ENCODE measurements at regions not wholly inside any gene's neighbourhood (a gene's known extent, or its start where the extent isn't known, plus 50 kb on each side); places are given as distances from the start of the nearest gene placed in this dataset.
A peak's percentile ranks its signal among the peaks of the same experiment; 100 is the strongest.

DNA sequence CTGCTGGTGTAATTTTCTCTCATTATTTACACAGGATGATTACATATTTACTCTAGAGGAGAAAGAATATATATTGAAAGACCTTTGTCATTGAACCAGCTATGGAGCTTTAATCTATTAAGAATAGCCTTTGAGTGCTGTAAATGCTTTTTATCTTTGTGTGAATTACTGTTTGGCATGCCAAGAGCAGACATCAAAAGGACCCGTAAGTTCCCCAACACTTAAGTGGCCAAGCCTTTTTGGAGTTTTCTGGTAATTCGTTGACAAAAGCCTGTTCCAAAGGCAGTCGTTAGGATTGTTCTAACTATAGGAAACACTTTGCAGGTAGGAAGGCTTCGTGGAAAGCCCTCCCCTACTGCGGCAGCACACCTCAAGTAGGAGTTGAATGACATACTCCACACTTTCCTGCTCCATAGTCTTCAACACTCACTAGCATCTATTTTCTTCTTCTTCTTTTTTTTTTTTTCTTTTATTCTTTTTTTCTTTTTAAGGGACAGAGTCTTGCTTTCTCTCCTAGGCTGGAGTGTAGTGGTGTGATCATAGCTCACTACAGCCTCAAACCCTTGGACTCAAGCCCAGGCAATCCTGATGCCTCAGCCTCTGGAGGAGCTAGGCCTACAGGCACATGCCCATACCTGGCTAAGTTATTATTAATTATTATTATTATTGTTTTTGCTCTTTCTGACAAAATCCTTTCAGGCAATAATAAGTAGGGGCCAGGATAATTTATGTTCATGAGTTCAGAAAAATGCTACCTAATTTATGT is 98.6 kb downstream of the SUCNR1 start:
- H3K27ac ChIP-seq (ENCODE audit: low read length): no peak overlapping the region

GRCh38 chr3:151974067-151974466 is 100.6 kb downstream of the SUCNR1 start:
- CTCF ChIA-PET: no interaction called here

More for the DNA sequence above, 98.6 kb downstream of the SUCNR1 start:
- Histone ChIP-seq H3K36me3 (ENCODE audit: control insufficient read depth, insufficient read depth, low read length) (no peaks in the 10 kb centered on the region), H3K9me3 (ENCODE audit: control insufficient read depth, insufficient read depth, low read depth, low read length) (no peaks in the 10 kb centered on the region), H3K27me3 (ENCODE audit: control insufficient read depth, insufficient read depth, low read length) (no peaks in the 10 kb centered on the region), H3K4me1 (ENCODE audit: control insufficient read depth, insufficient read depth, low read length) (no peaks in the 10 kb centered on the region; the same call in 1 of the 2 replicates), H3K4me3 (ENCODE audit: low read depth in 2 of 2, low read length in 2 of 2) (0 out of 4 replicates have a peak overlapping the region, but pooled peaks of 1 of the 2 experiments have one; percentile 2)
- TF ChIP-seq TCF7L2 (IDR thresholded peaks at IDR 0.05; ENCODE audit: low read depth, low read length) (peak; percentile 75), POLR2AphosphoS5 (IDR thresholded peaks at IDR 0.05; ENCODE audit: low read depth, low read length) (no peak)
- in situ Hi-C loops (cut with HindIII; ENCODE audit: low pct_unique_long_range_greater_than_20kb, low sequenced_read_pairs) (no loop called here), intact Hi-C loops (cut with micrococcal nuclease; ENCODE audit: unreplicated experiment) (no loop called here)
- DNase-seq (ENCODE audit: low read depth, low spot score) (no peak), ATAC-seq (peak; percentile 43; the same call in 1 of the 2 replicates)
- ChIA-PET CTCF (no interaction called here), POLR2A (no interaction called here)
- BruUV-seq (replicated peaks): no TSS peak

More at GRCh38 chr3:151974067-151974466, 100.6 kb downstream of the SUCNR1 start:
- no peak overlapping the region for H3K4me3 ChIP-seq (ENCODE audit: low read depth in 2 of 2, low read length in 2 of 2)
- no peaks in the 10 kb centered on the region for H3K9me3 ChIP-seq (ENCODE audit: control insufficient read depth, insufficient read depth, low read depth, low read length)
- no TSS peak for BruUV-seq (replicated peaks)
- in situ Hi-C loops (cut with HindIII; ENCODE audit: low pct_unique_long_range_greater_than_20kb, low sequenced_read_pairs) (no loop called here), intact Hi-C loops (cut with micrococcal nuclease; ENCODE audit: unreplicated experiment) (no loop called here)
- no peak for ATAC-seq
- H3K27ac ChIP-seq (ENCODE audit: low read length): no peak overlapping the region
- POLR2A ChIA-PET: interaction anchor here (0.7 kb wide), 1 partner anchor 15 kb away, joined by 3 read pairs; no protein-coding TSS in a partner anchor
- TF ChIP-seq, protein P1, sequence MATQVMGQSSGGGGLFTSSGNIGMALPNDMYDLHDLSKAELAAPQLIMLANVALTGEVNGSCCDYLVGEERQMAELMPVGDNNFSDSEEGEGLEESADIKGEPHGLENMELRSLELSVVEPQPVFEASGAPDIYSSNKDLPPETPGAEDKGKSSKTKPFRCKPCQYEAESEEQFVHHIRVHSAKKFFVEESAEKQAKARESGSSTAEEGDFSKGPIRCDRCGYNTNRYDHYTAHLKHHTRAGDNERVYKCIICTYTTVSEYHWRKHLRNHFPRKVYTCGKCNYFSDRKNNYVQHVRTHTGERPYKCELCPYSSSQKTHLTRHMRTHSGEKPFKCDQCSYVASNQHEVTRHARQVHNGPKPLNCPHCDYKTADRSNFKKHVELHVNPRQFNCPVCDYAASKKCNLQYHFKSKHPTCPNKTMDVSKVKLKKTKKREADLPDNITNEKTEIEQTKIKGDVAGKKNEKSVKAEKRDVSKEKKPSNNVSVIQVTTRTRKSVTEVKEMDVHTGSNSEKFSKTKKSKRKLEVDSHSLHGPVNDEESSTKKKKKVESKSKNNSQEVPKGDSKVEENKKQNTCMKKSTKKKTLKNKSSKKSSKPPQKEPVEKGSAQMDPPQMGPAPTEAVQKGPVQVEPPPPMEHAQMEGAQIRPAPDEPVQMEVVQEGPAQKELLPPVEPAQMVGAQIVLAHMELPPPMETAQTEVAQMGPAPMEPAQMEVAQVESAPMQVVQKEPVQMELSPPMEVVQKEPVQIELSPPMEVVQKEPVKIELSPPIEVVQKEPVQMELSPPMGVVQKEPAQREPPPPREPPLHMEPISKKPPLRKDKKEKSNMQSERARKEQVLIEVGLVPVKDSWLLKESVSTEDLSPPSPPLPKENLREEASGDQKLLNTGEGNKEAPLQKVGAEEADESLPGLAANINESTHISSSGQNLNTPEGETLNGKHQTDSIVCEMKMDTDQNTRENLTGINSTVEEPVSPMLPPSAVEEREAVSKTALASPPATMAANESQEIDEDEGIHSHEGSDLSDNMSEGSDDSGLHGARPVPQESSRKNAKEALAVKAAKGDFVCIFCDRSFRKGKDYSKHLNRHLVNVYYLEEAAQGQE (IDR thresholded peaks at IDR 0.05; ENCODE audit: insufficient read depth in 1 of 2, low read depth in 2 of 2, low read length in 1 of 2): no peak
- no peak for TF ChIP-seq CTCF (IDR thresholded peaks at IDR 0.05)
- no peak for TF ChIP-seq TCF7L2 (IDR thresholded peaks at IDR 0.05; ENCODE audit: low read depth, low read length)
- no peak for TF ChIP-seq SIN3A (IDR thresholded peaks at IDR 0.05; ENCODE audit: borderline replicate concordance, insufficient read depth, low read depth, low read length)
- TF ChIP-seq POLR2AphosphoS5 (IDR thresholded peaks at IDR 0.05; ENCODE audit: low read depth, low read length): no peak
- H3K27me3 ChIP-seq (ENCODE audit: control insufficient read depth, insufficient read depth, low read length): no peaks in the 10 kb centered on the region
- DNase-seq (ENCODE audit: low read depth, low spot score): no peak
- no peaks in the 10 kb centered on the region; the same call in 1 of the 2 replicates for H3K4me1 ChIP-seq (ENCODE audit: control insufficient read depth, insufficient read depth, low read length)
- H3K36me3 ChIP-seq (ENCODE audit: control insufficient read depth, insufficient read depth, low read length): no peaks in the 10 kb centered on the region
